ENCODE measurements at regions not wholly inside any gene's neighbourhood (a gene's known extent, or its start where the extent isn't known, plus 50 kb on each side); places are given as distances from the start of the nearest gene placed in this dataset.

GRCh38 chr17:74059479-74060240, 143.8 kb upstream of the RPL38 start:
- Mint-ChIP-seq H3K36me3 (ENCODE audit: low read depth, unreplicated experiment) (no peaks in the 10 kb centered on the region), H3K9me3 (ENCODE audit: unreplicated experiment) (no peaks in the 10 kb centered on the region), H3K4me1 (ENCODE audit: unreplicated experiment) (no peaks in the 10 kb centered on the region), H3K27me3 (ENCODE audit: unreplicated experiment) (peaks cover 3% of the 10 kb centered on the region), H3K27ac (ENCODE audit: unreplicated experiment) (no peak overlapping the region), H3K4me3 (ENCODE audit: unreplicated experiment) (no peak overlapping the region)
- DNase-seq (ENCODE audit: low spot score) = no peak
- no peak for TF ChIP-seq CTCF (IDR thresholded peaks at IDR 0.05; ENCODE audit: unreplicated experiment)

- no peak for TF ChIP-seq CTCF (IDR thresholded peaks at IDR 0.05; ENCODE audit: unreplicated experiment)
- no peak for DNase-seq (ENCODE audit: low spot score)
- H3K36me3 Mint-ChIP-seq (ENCODE audit: low read depth, unreplicated experiment) = no peaks in the 10 kb centered on the region
- no peaks in the 10 kb centered on the region for H3K4me1 Mint-ChIP-seq (ENCODE audit: unreplicated experiment)
- no peaks in the 10 kb centered on the region for H3K9me3 Mint-ChIP-seq (ENCODE audit: unreplicated experiment)
- H3K27me3 Mint-ChIP-seq (ENCODE audit: unreplicated experiment) = peaks cover 3% of the 10 kb centered on the region
- no peak overlapping the region for H3K27ac Mint-ChIP-seq (ENCODE audit: unreplicated experiment)
- H3K4me3 Mint-ChIP-seq (ENCODE audit: unreplicated experiment) = no peak overlapping the region
These were observed 141.7 kb upstream of the RPL38 start for GRCh38 chr17:74061758-74062157.

- Mint-ChIP-seq H3K36me3 (ENCODE audit: low read depth, unreplicated experiment) (no peaks in the 10 kb centered on the region), H3K27ac (ENCODE audit: unreplicated experiment) (no peak overlapping the region), H3K4me1 (ENCODE audit: unreplicated experiment) (no peaks in the 10 kb centered on the region), H3K27me3 (ENCODE audit: unreplicated experiment) (peaks cover 3% of the 10 kb centered on the region), H3K9me3 (ENCODE audit: unreplicated experiment) (no peaks in the 10 kb centered on the region), H3K4me3 (ENCODE audit: unreplicated experiment) (no peak overlapping the region)
- no peak for DNase-seq (ENCODE audit: low spot score)
- no peak for TF ChIP-seq CTCF (IDR thresholded peaks at IDR 0.05; ENCODE audit: unreplicated experiment)
These were observed 141.2 kb upstream of the RPL38 start for GRCh38 chr17:74062234-74062633.

GRCh38 chr17:74063439-74063838, 140.0 kb upstream of the RPL38 start:
- Mint-ChIP-seq H3K27ac (ENCODE audit: unreplicated experiment) (no peak overlapping the region), H3K27me3 (ENCODE audit: unreplicated experiment) (peaks cover 3% of the 10 kb centered on the region), H3K9me3 (ENCODE audit: unreplicated experiment) (no peaks in the 10 kb centered on the region), H3K4me3 (ENCODE audit: unreplicated experiment) (no peak overlapping the region), H3K4me1 (ENCODE audit: unreplicated experiment) (no peaks in the 10 kb centered on the region), H3K36me3 (ENCODE audit: low read depth, unreplicated experiment) (no peaks in the 10 kb centered on the region)
- no peak for DNase-seq (ENCODE audit: low spot score)
- no peak for TF ChIP-seq CTCF (IDR thresholded peaks at IDR 0.05; ENCODE audit: unreplicated experiment)

- H3K27ac Mint-ChIP-seq (ENCODE audit: unreplicated experiment) = no peak overlapping the region
- no peaks in the 10 kb centered on the region for H3K36me3 Mint-ChIP-seq (ENCODE audit: low read depth, unreplicated experiment)
These were observed 133.1 kb upstream of the RPL38 start for GRCh38 chr17:74070374-74070773.

More at GRCh38 chr17:74070374-74070773, 133.1 kb upstream of the RPL38 start:
- Mint-ChIP-seq H3K27me3 (ENCODE audit: unreplicated experiment) (no peaks in the 10 kb centered on the region), H3K4me3 (ENCODE audit: unreplicated experiment) (no peak overlapping the region), H3K4me1 (ENCODE audit: unreplicated experiment) (no peaks in the 10 kb centered on the region), H3K9me3 (ENCODE audit: unreplicated experiment) (no peaks in the 10 kb centered on the region)
- no peak for TF ChIP-seq CTCF (IDR thresholded peaks at IDR 0.05; ENCODE audit: unreplicated experiment)
- no peak for DNase-seq (ENCODE audit: low spot score)

Measured in endothelial cell (in vitro differentiated cells).